ENCODE measurements at regions not wholly inside any gene's neighbourhood (a gene's known extent, or its start where the extent isn't known, plus 50 kb on each side); places are given as distances from the start of the nearest gene placed in this dataset.

- Histone ChIP-seq H3K4me3 (replicated peaks in 1 of 3; ENCODE audit: insufficient read depth in 1 of 3, low read depth in 2 of 3, low read length in 3 of 3) (no peak overlapping the region), H2AFZ (ENCODE audit: low read length) (no peak overlapping the region), H3K4me1 (ENCODE audit: insufficient read depth, low read length) (no peaks in the 10 kb centered on the region), H3K9me3 (ENCODE audit: low read length) (no peaks in the 10 kb centered on the region), H4K20me1 (ENCODE audit: insufficient read depth, low read length) (no peaks in the 10 kb centered on the region), H3K9ac (ENCODE audit: insufficient read depth, low read depth, low read length) (no peak overlapping the region), H3K4me2 (ENCODE audit: low read depth, low read length) (no peak overlapping the region), H3K79me2 (ENCODE audit: insufficient read depth, low read length) (no peaks in the 10 kb centered on the region), H3K36me3 (replicated peaks in 1 of 2; ENCODE audit: control insufficient read depth in 1 of 2, insufficient read depth in 2 of 2, low read length in 2 of 2) (no peaks in the 10 kb centered on the region), H3K27ac (ENCODE audit: extremely low read length, insufficient read depth, low read length) (no peak overlapping the region), H3K27me3 (ENCODE audit: control insufficient read depth in 1 of 2, insufficient read depth in 2 of 2, low read length in 2 of 2) (no peaks in the 10 kb centered on the region)
- BruUV-seq (replicated peaks): no TSS peak
- DNase-seq (ENCODE audit: low spot score): no peak
- intact Hi-C loops (cut with micrococcal nuclease; ENCODE audit: unreplicated experiment): no loop called here
- no peak for FAIRE-seq
- WGBS (ENCODE audit: low lambda C conversion rate): 0% methylated on average over 2 of the region's 2 CpGs
- ChIA-PET CTCF (ENCODE audit: low intra/inter-chr PET ratio, low total read pairs) (no interaction called here), POLR2A (no interaction called here)
- ATAC-seq: no peak
- in situ Hi-C loops (cut with HindIII; ENCODE audit: extremely low pct_ligation_motif_present, low pct_unique_long_range_greater_than_20kb): no loop called here
- TF ChIP-seq MYC (CRISPR knock-in tag; IDR thresholded peaks at IDR 0.05; ENCODE audit: borderline replicate concordance) (no peak), PRDM15 (CRISPR knock-in tag; IDR thresholded peaks at IDR 0.05) (no peak), MIER3 (CRISPR knock-in tag; IDR thresholded peaks at IDR 0.05; ENCODE audit: borderline replicate concordance) (no peak), ZNF790 (CRISPR knock-in tag; IDR thresholded peaks at IDR 0.05; ENCODE audit: borderline replicate concordance) (no peak), POLR2A (IDR thresholded peaks at IDR 0.05; ENCODE audit: insufficient read depth in 1 of 2, low read depth in 2 of 2, low read length in 2 of 2) (no peak), PPARG (CRISPR knock-in tag; conservative IDR thresholded peaks at IDR 0.05) (no peak)
Observed at GRCh38 chrX:92351511-92351910, 572.3 kb downstream of the PCDH11X start.

Measured in HepG2 (cell line).